ENCODE measurements at regions not wholly inside any gene's neighbourhood (a gene's known extent, or its start where the extent isn't known, plus 50 kb on each side); places are given as distances from the start of the nearest gene placed in this dataset.

DNA sequence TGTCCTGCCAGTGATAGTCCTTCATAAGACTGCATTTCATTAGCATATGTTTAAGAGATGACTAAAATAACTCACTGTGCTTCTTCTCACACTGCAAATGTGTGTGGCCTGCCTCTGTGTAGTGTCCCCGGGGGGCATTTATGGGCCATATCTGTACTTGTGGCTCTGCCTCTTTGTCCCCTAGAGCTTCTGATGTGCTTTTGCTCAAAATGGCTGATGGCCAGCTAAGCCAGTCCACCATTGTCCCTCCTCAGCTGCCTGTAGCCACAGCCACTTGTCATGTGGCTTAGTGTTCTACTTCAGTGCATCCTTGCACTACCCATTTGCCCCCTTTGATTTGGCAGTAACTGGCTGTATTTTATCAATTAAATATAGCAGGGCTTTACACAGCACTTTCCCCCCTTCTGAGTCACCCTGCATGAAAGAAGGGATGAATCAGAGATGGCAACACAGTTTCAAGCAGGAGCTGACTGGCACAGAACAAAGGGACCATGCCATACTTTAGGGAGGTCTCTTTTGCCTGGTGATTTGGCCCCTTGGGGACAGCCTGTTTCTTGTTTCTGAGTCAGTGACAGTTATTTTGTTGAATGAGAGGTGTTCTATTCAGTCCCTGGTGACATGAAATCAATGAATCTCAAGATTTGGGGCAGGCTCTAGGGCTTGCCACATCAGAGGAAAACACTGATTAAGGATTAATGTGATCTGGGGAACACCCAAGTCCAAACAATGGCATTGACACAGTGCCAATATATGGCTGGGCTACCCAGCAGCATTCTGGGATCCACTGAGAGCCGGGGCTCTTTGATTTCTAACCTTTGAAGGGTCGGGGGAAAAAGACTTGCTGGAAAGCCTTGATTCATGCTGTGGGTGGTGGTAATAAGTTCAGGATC, 245.5 kb downstream of the SMARCA2 start:
- peak; percentile 74 for DNase-seq (ENCODE audit: low read depth)
- no peak overlapping the region for H3K4me3 ChIP-seq (ENCODE audit: low read depth, low read length)
- TF ChIP-seq, protein P1, sequence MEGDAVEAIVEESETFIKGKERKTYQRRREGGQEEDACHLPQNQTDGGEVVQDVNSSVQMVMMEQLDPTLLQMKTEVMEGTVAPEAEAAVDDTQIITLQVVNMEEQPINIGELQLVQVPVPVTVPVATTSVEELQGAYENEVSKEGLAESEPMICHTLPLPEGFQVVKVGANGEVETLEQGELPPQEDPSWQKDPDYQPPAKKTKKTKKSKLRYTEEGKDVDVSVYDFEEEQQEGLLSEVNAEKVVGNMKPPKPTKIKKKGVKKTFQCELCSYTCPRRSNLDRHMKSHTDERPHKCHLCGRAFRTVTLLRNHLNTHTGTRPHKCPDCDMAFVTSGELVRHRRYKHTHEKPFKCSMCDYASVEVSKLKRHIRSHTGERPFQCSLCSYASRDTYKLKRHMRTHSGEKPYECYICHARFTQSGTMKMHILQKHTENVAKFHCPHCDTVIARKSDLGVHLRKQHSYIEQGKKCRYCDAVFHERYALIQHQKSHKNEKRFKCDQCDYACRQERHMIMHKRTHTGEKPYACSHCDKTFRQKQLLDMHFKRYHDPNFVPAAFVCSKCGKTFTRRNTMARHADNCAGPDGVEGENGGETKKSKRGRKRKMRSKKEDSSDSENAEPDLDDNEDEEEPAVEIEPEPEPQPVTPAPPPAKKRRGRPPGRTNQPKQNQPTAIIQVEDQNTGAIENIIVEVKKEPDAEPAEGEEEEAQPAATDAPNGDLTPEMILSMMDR (IDR thresholded peaks at IDR 0.05; ENCODE audit: insufficient read depth, low read length) = no peak

DNA sequence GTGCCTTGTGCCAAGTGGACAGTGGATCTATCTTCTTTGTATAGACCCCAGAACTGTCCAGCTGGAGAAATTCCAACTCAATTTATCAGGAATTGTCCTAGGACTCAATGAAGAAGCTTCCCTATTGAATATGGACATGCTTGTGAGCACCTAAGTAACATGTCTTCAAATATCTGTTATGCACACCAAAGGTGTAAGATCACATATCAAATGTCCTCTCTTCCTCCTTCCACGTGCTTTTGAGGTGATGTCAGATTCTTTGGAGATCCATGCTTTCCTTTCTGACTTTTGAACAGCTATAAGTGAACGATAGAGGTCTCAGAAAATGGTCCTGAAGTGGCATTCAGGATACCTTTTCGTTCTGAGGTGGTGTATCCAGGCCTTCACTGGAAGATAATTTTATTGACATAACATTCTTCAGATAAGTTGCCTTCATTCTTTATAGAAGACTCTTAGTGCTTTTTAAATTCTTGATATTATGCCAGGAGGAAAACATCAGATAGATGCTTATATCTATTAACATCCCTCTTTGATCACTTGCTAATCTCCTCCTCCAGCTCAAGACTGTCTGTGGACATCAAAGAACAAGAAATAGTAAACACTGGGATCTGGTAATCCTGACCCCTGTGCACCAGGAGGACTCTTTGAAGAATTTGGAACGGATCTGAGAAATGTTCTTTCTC, 246.4 kb downstream of the SMARCA2 start:
- no peak overlapping the region for H3K4me3 ChIP-seq (ENCODE audit: low read depth, low read length)
- TF ChIP-seq, protein P1 (IDR thresholded peaks at IDR 0.05; ENCODE audit: insufficient read depth, low read length) = no peak
- no peak for DNase-seq (ENCODE audit: low read depth)

DNA sequence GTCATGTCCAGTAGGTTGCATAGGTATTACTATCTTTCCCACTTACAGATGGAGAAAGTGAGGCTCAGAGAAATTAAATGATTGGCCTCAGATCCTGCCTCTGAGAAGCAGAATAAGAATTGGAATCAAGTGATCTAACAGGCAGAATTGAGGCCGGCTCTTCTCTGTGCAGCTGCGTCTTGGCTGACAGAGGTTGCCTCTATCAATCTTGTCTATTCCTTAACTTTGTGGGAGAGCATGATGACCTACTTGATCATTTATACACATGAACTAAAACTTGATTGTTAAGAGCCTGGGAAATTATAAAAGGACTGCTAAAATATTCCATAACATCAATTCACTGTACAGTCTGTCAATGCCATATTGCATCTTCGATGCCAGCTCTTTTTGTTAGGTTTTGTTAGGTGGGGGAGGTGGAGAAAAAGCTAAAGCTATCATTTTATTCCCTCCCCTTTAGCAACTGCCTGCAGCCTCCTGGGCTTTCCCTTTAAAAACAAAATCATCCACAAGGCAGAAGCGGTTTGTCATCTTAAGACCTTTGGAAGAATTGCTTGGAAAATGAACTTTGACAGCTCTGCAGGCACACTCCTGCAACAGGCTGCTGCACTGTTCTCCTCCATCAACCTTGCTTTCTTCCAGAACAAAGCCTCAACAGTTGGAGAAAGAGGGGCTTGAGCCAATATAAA, 247.4 kb downstream of the SMARCA2 start:
- TF ChIP-seq, protein P1 (IDR thresholded peaks at IDR 0.05; ENCODE audit: insufficient read depth, low read length) = no peak
- H3K4me3 ChIP-seq (ENCODE audit: low read depth, low read length) = no peak overlapping the region
- DNase-seq (ENCODE audit: low read depth) = peak; percentile 27

DNA sequence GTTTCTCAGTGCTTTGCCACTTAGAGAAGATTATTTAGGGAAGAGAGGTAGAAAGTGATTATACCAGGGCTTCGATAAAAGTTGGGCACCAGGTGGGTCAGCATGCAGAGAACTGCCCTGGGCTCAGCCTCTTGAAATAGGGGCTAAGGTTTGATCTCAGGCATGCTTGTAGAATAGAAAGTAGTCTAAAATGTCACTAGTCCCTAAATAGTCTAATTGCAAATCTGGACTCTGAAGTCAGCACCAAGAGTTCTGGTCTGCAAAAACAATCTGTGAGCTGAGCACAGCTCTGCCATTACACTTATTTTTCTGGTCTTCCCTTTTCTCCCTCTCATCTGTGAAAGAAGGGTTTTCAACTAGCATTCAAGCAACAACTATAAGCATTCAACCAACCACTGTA, 248.0 kb downstream of the SMARCA2 start:
- no peak for DNase-seq (ENCODE audit: low read depth)
- no peak overlapping the region for H3K4me3 ChIP-seq (ENCODE audit: low read depth, low read length)
- TF ChIP-seq, protein P1 (IDR thresholded peaks at IDR 0.05; ENCODE audit: insufficient read depth, low read length) = no peak

DNA sequence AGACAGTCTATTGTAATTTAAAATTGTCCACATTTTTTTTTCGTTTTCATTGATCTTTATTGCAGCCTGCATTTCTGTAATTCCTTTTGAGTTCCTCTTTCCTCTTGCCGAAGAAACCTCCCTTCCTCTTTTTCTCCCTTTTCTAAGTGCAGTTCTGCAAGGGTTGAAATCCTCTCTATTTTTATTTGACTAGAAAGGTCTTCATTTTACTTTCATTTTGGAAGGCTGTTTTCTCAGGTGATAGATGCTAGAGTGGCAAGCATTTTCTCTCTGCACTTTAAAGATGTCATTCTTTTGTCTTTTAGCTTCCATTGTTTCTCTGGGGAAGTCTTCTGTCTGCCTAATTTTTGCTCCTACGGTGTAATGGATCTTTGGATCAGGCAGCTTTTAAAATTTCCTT, 248.5 kb downstream of the SMARCA2 start:
- H3K4me3 ChIP-seq (ENCODE audit: low read depth, low read length) = no peak overlapping the region
- no peak for DNase-seq (ENCODE audit: low read depth)
- TF ChIP-seq, protein P1 (IDR thresholded peaks at IDR 0.05; ENCODE audit: insufficient read depth, low read length) = no peak

DNA sequence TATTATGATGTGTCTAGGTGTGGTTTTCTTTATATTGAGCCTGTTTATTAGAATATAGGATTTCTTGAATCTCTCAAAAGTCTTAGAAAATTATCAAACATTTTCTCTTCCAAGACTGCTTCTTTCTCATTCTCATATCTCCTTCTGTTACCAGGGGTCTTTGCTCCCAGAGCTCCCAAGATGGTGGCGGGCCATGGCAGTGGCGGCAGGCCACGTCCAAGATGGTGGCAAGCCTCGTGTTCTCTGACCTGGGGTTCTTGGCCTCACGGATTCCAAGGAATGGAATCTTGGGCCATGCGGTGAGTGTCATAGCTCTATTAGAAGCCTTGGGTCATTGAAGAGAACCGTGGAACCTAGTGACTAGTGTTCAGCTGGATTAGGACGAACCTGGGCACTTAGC, 248.9 kb downstream of the SMARCA2 start:
- no peak for DNase-seq (ENCODE audit: low read depth)
- TF ChIP-seq, protein P1 (IDR thresholded peaks at IDR 0.05; ENCODE audit: insufficient read depth, low read length) = no peak
- H3K4me3 ChIP-seq (ENCODE audit: low read depth, low read length) = no peak overlapping the region
